Pons (tissue), 1 donor: ENCODE measurements at regions not wholly inside any gene's neighbourhood (a gene's known extent, or its start where the extent isn't known, plus 50 kb on each side); places are given as distances from the start of the nearest gene placed in this dataset.
"Not testable (repeated sequence)": the region's sequence is repeated elsewhere in the genome, so short reads cannot be mapped to it uniquely, and the experiment has no call there.

ENCODE experiments used
- DNase-seq: peaks from one replicate; pipeline ENCODE4 v3.0.0-alpha.2; 2016; ENCODE audit warnings: low spot score

DNA sequence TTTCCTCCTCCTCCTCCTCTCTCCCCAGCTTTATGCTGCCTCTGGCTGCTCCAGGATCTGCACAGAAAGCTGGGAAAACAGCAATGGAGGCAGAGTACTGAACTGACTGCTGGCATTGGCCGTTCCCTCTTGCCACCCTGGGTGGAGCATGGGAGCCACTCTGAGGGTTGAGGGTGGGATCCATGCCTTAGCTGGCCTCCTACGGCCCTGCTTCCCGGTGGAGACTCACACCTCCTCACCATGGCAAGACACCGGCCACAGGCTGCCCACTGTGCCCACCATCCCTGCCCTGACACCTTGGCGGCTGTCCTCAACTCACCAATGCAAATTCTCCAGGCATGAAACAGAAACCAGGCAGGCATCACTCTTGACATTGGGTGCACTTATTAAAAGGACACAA is 832.3 kb upstream of the ID2 start:
- DNase-seq: no peak

DNA sequence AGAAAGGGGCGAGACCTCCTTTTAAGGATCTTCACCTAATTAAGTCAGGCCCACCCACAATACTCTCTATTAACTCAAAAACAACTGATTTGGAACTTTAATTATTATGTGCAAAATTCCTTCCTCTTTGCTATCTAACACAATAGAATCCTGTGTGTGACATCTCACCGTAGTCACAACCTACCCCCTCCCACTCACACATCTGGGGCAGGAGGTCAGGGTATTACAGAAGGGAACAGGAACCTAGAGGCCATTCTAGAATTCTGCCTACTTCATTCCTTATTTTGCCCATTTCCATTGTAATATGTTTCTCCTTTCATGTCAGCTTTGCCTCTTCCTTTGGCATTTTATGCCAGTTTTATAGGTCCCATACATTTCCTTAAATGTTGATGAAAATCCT is 829.3 kb upstream of the ID2 start:
- no peak for DNase-seq

DNA sequence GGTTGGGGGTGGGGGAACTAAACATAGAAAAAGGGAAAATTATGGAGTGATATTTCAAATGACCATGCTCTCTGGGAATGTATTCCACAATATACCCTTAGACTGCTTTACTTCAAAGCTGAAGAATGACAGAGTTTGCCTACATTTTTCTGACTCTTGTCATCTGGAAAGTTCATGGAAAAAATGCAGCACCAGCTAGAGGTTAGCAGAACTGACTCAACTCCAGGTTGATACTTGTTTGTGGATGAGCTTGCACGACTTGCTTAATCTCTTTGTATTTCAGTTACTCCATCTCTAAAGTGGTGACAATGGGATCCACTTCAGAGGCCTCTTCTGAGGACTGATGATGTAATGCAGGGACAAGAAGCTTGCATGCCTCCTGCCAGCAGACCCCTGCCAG is 824.0 kb upstream of the ID2 start:
- no peak for DNase-seq

DNA sequence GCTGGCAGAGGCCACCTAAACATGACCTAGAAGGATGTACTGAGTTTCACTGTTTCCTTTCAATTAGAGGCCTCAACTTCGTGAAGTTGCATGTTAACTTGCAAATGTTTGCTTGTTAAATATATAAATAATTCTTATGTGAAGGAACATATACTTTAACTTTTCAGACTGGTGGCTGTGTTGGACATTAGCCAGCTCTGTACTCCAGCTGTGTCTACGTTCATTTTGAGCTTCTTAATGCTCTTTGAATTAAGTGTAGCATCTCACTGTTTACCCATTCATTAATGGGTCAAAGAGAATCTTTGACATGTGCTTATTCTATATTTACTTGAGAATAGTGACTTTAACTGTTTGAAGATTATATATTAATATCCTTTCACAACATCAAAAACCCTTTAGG is 823.2 kb upstream of the ID2 start:
- no peak for DNase-seq

DNA sequence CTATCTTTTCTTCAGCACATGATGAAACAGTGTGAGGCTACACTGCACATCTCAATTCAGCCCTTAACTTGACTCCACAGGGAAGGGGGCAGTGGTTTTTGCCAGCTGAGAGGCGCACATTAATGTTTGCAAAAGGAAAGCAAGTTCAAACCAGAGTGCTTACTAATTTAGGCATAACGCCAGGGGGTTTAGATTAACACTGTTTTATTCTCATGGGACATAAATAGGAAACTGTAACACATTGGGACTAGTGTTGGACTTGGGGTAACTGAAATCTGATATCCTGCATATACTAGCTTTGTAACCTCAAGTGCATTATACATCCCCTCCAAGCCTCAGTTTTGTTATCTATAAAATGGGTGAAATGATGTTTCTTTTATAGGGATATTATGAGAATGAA is 821.2 kb upstream of the ID2 start:
- DNase-seq: no peak

DNA sequence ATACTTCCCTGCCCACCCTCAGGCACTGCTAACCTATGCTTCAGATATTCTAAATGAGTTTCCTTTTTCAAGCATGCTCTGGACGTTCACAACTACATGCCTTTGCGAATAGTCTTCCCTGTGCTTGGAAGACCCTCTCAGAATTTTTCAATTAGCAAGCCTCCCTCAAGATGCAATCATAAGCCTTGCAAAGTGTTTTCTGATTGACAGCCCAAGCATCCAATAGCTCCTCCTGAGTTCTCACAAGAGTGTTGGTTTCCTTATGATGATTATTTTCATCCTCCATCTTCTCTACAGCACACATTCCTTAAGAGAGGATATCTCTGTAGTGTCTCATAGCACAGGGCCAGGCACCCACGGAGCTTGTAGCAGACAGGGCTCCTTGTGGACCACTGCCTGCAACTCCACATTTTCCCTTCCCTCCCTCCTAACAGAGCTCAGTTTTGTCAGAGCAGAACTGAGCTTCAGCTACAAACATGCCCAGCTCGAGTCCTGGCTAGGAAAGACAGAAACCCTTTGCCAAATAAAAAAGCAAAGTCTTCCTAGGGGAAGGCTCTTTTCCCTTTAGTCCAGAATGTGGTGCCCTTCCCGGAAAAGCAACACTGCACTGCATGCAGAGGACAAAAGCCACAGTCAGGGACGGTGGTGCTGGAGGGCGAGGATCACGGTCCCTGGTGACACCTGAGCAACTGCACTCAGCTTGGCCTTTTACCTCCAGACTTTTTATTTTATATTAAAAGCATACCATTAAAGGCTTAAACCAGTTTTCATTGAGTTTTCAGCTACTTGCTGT is 819.8 kb upstream of the ID2 start:
- no peak for DNase-seq

DNA sequence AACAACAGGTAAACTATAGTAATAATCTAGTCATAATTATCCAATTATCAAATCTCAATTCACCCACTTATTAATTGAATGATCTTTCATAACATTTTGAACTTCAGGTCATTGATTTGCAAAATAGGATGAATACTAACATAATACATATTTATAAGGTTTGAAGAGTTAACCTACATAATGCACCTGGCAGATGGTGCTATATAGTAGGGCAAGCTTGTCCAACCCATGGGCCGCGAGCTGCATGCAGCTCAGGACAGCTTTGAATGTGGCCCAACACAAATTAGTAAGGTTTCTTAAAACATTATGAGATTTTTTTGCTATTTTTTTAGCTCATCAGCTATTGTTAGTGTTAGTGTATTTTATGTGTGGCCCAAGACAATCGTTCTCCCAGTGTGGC is 815.8 kb upstream of the ID2 start:
- DNase-seq: no peak

DNA sequence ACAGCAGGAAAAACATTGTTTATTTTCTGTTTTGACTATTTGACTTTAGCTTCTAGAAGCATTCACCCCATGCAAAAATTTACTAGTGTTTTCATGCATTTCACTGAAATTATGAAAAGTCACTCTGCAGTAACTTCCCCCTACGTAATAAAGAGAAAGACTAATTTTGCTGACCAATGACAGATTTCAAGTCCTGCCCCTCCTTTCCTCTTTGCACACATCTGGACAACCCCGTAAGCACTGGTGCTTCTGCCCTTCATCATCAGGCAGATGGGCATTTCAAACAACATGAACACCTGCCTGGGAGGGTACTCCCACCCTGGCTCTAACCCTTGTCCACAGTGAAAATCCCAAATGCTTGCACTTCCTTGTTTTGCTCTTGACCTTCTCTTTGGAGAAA is 815.0 kb upstream of the ID2 start:
- no peak for DNase-seq

DNA sequence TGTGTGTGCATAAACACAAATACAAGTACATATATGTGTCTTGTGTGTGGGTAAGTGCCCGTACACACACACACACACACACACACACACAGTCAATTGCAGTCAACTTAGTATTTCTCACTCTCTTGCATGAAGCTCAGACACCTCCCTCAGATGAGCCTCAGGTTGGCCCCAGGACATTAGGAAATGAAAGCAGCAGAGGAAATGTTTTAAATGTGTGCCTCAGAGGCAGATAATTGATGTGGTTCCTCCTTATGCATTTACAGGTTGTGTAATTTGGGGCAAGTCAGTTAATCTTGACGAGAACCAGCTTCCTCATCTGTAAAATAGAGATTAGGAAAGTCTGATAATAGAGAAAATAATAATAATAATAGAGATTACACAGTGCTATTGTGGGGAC is 814.0 kb upstream of the ID2 start:
- DNase-seq: no peak

DNA sequence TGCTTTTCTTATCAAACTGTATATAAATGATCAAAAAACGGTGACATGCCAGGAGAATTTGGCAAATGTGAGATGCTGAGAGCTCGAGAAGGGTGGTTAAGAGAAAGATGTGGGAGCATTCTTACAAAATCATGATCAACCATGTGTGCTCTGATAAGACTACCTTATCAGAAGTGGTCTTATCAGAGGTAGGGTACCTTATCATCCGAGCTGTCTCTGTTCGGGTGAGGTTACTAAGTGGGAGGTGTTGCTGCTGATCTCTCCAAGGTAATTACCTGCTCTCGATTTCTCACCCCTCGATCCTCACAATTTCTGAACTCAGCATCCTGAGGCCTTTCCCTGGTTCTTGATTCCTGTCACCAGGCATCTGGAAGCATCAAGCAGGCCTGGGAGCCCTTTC is 813.0 kb upstream of the ID2 start:
- DNase-seq: no peak

DNA sequence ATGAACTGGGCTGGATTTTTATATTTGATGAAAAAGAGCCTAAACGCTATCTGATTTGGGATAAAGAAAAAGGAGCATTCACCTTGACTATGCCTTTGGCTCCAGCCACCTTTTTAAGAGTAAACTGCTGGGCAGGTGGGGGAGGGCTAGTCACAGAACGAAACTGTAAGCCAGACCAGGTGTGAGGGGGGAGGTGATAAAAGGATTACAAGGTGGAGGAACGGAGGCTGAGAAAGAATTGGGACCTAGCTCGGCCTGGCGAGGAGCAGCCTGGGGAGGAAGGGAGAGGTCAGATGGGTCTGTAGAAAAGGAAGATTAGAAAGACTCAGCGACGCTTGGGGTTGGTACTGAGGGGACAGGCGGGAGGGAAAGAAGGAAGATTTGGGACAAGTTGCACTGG is 805.4 kb upstream of the ID2 start:
- DNase-seq: not testable (repeated sequence)

DNA sequence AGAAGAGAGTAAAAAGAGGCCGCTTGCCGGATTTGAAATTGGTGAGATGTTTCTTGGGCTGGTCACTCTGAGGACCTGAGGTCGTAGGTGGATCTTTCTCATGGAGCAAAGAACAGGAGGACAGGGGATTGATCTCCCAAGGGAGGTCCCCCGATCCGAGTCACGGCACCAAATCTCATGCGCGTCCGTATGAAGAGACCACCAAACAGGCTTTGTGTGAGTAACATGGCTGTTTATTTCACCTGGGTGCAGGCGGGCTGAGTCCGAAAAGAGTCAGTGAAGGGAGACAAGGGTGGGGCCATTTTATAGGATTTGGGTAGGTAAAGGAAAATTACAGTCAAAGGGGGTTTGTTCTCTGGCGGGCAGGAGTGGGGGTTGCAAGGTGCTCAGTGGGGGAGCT is 803.6 kb upstream of the ID2 start:
- DNase-seq: not testable (repeated sequence)

DNA sequence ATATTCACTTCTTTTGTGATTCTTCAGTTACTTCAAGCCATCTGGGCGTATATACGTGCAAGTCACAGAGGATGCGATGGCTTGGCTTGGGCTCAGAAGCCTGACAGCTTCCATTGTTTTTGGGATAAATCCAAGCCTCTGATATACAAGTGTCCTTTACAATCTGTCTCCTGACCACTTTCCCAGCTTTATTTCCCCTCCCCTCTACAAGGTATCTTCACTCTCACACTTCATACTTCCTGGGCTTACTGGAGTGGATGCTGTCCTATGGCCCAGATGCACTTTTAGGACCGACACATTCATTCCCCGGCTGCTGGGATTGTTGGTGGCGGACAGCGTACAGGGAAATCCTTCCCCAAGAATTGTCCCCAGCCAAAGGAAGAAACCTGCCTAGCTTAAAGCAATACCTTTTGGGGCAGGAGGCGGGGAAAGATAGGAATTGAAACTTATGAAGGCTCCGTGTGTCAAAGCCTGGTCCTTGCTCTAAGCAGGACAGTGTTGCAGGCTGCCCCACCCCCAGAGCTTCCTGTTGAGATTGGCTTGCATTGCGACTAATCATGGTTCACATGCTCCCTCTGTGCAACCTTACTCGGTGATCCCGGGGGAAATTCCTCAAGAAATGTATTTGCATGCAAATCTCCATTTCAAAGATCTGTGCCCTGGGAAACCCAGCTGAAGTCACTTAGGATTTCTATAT is 802.9 kb upstream of the ID2 start:
- DNase-seq: no peak

DNA sequence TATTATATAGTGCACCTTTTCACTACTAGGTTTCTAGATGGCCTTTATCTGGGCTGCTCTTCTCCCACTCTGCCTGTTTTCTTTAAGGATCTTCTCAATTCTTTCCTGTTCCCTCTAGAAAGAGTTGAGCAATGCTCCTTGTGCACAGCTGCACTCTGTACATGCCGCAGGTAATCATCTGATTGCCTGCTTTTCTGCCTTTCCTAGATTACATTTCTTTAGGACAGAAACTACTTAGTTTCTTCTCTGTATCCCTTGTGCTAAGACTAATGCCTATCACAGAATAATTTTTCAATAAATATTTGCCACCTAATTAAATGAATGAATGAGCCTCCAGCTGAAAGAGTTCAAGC is 802.4 kb upstream of the ID2 start:
- DNase-seq: no peak

DNA sequence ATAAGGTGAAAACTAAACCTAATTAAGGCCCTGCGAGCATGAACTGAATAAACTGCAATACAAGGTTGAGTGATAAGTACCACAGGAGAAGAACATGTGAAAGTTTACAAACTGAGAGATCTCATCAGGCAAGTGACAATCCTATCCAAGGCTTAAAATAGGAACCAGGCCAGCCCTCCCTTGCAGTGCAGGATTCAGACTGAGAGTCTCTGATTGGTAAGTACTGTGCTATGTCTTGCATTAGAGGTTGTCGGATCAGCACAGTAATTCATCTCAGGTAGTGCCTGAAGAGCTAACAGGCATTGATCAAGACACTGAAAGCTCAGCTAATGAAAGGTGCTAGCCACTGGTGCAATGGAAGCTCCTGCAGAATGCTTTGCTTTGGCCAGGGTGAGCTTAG is 801.7 kb upstream of the ID2 start:
- no peak for DNase-seq

DNA sequence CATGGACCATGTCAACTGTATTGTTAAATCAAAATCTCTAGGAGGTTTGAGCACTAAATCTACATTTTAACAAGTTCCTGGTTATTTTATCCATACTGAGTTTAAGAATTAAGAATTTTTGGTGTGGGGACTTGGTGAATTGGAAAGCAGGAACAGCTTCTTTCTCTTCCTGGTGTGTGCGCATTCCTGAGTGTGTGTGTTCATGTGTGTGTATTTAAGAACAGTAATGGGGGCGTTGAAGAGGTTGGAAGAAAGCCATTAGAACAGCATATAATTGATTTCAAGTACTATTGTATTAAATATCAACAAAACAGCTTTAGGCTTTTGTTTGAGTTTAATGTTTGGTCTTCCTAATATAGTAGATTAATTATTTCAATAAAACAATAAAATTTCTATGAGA is 801.3 kb upstream of the ID2 start:
- no peak for DNase-seq

DNA sequence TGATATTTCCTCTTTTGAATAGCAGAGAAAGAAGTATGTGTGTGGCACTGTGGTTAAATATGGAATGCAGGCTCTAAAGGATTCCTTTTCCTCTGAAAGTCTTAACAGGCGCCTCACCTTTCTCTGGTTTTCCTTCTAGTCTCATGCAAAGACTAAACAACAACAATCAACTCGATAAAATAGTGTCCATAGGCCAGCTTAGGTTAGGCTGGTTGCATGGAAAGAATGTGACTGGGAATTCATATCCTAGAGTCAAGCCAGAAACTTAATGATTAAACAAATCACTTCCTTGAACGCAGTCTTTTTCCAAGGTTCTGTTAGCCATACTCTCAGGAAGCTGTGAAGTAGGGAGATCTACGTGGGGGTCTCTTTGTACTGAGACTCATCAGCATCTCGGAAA is 800.8 kb upstream of the ID2 start:
- DNase-seq: no peak

DNA sequence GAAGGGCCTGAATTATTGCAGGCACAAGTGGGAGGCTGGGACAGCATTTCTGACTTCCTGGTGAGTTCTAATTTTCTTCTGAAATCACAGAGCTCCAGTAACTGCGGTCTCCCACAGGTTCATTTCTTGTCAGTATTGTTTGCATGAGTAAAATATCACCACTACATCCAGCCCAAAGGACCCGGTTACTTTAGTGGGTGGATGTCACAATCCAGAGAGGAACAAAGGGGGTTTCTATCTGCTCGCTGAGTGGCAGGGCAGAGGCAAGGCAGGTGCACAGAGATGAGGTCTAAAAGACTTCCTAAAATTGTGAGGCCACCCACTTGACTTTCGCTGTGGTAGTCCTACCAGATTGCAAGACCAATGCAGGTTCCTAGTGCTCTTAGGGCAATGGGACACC is 800.4 kb upstream of the ID2 start:
- no peak for DNase-seq

DNA sequence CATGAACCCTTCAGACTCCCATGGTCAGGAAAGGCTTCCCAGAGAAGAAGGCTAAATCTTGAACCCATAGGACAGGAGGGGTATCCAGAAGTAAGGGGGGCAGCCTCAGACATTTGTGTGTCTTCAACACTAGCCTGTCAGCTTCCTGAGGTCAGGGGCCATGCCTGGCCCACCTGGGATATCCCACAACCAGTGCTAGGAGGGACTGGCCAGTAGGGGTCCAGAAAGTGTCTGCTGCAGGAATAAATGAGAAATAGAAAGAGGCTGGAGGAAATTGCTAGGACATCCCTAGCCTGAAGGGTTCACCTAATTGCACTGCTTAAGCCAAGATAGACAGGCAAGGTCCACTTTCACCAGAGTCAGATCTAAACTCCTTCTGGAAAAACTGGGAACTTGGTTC is 799.6 kb upstream of the ID2 start:
- DNase-seq: no peak

DNA sequence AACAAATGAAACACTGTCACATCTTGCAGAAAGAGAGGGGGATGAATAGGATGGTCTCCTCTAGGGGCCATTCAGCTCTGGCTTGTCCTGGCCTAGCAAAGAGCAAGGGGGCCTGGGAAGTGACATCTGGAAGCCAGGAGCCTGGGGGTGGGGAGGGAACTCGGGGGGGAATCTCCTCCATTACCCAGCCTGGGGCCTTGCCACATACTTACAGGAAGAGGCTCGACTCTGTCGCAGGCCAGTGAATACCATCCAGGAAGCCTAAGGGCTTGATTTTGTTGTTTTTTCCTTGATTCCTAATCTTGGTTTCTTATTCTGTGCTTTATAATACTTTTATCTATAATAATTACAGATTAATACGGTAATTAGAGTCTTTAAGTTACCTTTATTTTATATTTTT is 797.5 kb upstream of the ID2 start:
- DNase-seq: no peak

DNA sequence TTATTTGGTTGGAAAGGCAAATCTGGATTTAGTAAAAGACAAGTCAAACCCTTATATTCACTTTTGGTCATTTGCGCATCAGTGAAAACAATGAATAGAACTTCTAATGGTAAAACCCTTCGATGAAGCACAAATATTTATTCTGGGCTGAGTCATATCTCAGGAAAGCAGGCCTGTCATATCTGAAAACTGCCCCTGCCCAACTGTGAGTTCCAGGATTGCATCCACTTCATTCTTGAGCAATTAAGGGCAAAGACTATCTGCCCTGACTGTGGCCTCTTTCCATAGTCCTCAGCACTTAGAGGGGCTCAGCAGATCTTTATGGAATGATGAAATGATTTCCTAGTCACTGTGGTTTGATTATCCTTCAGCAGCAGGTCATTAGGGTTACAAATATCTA is 795.2 kb upstream of the ID2 start:
- DNase-seq: no peak

DNA sequence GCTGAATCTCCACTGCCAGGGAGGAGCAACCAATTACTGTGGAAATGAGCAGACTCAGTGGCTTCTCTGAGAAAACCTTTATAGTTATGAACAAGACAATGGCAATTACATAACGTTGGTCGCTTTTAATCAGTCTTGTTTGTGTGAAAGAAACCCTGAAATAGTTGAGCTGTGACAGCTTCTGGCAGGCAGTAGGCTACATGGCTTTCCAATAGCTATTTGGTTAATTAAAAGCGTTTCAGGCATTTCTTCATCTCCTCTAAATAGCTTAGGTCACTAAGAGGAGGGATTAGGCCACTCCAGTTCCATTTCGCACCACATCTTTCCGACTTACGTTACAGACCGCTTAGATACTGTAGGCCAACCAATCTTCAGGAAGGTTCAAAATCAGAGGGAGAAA is 794.4 kb upstream of the ID2 start:
- no peak for DNase-seq

DNA sequence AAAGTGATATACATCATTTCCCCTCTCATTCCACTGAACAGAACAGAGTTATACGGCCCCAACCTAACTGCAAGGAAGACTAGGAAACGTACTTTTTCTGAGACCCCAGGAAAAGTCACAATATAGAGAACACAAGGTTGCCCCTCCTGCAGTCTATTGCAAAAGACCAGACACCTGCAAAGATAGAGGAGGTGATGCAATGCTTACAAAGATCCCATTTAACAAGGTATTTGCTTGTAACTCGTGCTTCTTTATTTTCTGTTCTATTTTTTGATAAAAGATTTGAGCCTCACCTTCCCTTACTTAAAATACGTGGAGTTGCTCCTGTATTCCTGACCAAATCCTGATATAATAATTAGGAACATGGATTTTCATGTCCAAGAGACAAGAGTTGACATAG is 793.0 kb upstream of the ID2 start:
- no peak for DNase-seq

DNA sequence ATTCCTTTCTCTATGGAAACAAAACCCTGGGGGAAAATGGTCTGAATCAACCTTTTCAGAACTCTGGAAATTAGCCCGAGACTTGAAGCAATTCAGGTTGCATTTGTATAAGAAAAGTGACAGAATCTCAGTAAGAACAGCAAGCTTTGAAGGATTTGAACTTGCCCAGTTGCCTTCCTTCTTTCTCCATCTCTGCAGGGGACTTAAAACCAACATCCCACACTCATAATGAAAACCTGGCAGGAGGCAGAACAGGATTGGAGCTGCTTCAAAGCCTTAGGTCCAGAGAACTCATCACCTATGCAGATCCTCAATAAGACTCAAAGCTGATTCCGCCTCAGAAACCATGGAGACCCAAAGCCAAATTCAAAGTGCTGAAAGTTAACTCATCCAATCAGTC is 790.5 kb upstream of the ID2 start:
- no peak for DNase-seq
